ENCODE measurements at regions not wholly inside any gene's neighbourhood (a gene's known extent, or its start where the extent isn't known, plus 50 kb on each side); places are given as distances from the start of the nearest gene placed in this dataset.

DNA sequence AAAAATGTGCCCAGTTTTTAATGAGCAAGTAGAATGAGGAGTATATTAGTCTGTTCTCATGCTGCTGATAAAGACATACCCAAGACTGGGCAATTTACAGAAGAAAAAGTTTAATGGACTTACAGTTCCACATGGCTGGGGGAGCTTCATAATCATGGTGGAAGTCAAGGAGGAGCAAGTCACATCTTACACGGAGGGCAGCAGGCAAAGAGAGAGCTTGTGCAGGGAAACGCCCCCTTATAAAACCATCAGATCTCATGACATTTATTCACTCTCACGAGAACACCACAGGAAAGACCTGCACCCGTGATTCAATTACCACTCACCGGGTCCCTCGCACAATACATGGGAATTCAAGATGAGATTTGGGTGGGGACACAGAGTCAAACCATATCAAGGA is 111.7 kb upstream of the CNTN6 start:
- DNase-seq (ENCODE audit: low spot score), result no peak

DNA sequence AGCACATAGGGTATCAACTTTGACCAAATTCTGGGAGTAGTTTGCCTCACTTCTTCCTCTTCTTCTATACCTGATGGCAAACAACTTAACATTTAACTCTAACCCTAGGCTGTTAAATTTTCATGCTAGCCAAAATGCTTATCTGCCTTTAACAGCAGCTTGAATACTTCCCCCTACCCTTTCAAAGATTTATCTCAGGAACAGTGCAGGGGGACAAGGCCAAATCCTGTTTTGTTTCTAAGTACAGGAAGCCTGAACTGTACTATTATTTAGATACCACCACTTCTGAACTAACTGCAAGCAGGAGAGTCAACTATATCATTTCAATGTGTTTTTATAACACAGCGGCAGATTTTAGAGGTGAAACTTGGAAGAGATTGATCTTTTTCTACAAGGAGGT is 104.0 kb upstream of the CNTN6 start:
- in situ Hi-C loops (cut with HindIII; ENCODE audit: low sequenced_read_pairs), result no loop called here
- DNase-seq (ENCODE audit: low spot score), result no peak

More for the DNA sequence above, 111.7 kb upstream of the CNTN6 start:
- in situ Hi-C loops (cut with HindIII; ENCODE audit: low sequenced_read_pairs), result no loop called here

DNA sequence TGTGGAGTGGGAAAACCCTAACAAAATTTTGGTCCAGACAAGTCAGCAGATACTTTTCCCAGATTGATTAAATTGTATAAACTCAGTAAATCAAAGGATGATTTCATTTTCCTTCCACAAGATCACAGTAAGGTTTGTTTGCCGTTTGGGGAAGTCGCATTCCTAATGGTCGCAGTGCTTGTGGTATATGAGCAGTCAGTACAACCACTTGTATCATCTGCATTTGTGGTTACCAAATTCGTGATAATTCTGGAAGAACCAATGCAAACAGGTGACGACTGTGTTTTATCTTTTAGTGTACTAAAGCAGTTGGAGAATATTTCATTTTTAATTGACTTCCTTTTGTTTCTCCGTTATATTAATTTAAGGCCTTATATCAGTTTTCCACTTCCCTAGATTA is 100.0 kb upstream of the CNTN6 start:
- DNase-seq (ENCODE audit: low spot score), result no peak
- in situ Hi-C loops (cut with HindIII; ENCODE audit: low sequenced_read_pairs), result no loop called here

DNA sequence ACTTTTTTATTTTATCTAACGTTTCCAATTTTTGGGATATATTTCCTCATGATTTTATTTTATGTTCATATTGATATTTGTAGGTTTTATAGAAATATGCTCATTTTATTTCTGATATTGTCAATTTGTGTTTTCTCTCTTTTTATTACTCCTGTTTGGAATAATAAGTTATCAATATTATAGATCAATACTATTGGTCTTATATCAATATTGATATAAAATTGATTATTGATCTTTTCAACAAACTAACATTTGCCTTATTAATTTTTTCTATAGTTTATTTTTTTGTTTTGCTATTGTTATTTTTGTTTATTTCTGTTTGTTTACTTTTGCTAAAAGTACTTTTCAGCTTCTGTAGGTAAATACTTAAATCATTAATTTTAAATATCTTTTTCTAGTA is 90.8 kb upstream of the CNTN6 start:
- in situ Hi-C loops (cut with HindIII; ENCODE audit: low sequenced_read_pairs), result no loop called here
- no peak for DNase-seq (ENCODE audit: low spot score)

DNA sequence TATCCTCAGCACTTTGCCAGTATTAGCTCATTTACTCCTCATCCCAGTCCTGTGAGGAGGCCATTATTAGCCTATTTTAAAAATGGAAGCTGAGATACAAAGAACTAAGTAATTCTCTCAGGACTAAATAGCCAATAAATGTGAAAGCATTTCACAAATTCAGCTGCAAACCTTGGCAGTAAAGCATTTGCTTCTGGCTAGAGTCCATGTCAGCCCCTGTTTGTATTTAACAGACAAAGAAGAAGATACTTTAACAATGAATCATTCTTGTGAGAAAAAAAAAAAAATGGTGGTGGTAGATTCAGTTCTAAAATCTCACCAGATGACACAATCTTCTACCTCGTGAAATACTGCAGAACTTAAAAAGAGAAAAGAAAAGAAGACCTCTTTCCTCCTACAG is 85.0 kb upstream of the CNTN6 start:
- no peak for DNase-seq (ENCODE audit: low spot score)
- in situ Hi-C loops (cut with HindIII; ENCODE audit: low sequenced_read_pairs), result no loop called here

DNA sequence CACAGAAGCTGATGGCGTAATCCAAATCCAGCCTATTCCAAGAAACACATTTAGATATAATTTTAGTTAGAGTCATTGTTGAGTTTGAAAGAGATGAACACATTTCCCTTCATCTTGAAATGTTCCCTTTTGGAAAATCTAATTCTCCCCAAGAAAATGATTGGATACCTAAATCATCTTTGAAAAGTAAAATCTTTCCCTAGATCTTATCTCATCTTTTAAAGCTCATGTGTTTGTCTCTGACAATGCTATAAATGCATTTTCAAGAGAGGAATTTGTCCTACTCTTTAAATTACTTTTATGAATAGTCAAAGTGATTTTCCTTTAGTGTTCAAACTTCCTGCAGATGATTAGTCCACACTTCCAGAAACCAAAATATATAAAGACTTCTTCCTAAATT is 82.6 kb upstream of the CNTN6 start:
- in situ Hi-C loops (cut with HindIII; ENCODE audit: low sequenced_read_pairs), result no loop called here
- no peak for DNase-seq (ENCODE audit: low spot score)

DNA sequence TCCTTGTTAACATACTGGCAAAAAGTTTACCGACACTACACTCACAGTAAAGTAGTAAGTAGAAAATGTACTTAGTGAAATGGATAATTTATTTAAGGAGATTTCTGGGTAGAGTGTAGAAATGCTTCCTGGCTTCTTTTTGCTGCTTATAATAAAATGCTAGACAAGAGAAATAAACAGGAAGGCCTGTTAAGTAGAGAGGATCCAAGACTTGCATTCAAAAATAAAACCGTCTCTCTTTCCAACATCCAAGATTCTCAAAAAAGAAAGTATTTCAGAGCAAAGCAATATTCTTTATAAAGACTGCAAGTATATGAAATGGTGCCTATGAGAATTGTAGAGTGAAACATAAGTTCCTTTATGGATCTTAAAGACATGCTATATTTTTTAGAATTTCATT is 77.0 kb upstream of the CNTN6 start:
- in situ Hi-C loops (cut with HindIII; ENCODE audit: low sequenced_read_pairs), result no loop called here
- DNase-seq (ENCODE audit: low spot score), result no peak

DNA sequence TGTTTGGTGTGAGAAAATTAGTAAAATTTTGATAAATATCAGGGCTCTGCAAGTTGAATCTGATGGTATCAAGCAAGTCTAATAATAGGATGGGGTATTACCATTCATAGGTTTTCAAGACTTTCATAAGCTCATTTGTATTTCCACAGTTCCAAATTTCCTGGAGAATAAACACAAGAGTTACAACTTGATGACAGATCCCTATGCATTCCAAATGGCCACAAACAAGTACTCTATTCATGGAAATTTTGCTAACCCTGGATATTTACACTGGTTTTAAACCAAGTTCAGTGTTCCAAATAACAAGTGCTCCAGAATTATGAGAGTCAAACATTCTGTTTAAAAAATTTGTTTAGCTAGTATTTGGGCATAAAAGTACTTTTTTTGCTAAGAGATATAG is 75.0 kb upstream of the CNTN6 start:
- DNase-seq (ENCODE audit: low spot score), result no peak
- in situ Hi-C loops (cut with HindIII; ENCODE audit: low sequenced_read_pairs), result no loop called here

DNA sequence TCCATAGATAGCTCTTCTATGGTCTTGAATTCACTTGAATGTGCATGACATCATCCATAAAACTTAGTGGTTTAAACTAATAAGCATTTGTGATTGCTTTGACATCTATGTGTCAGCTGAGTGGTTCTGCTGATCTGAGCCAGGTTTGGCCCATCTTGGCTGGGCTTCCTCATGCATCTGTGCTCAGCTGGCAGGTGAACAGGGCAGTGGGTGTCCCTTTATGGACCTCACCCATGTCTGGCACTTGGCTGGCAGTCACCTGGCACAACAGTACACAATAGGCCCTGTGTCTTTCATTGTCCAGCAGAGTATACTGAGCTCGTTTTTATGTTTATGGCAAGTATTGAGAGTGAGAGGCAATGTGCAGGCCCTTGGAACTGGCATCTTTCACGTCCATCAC is 73.7 kb upstream of the CNTN6 start:
- in situ Hi-C loops (cut with HindIII; ENCODE audit: low sequenced_read_pairs), result no loop called here
- no peak for DNase-seq (ENCODE audit: low spot score)

DNA sequence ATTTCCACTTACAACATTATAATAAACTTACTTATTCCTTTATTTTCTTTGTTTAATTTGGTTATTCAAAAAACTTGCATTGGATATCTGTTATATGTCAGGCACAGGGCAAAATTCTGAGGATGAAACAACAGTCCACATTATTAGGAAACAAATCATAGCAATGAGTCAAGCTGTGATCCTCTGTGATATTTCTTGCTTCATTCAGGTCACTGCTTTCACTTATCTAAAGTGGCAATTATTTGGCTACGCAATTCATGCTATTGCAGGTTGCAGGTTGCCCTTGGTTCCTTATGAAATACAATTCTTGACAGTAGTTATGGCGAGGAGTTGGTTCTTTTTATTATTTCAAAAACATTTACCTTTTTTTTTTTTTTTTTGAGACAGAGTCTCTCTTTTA is 66.4 kb upstream of the CNTN6 start:
- peak; percentile 86 for DNase-seq (ENCODE audit: low spot score)
- in situ Hi-C loops (cut with HindIII; ENCODE audit: low sequenced_read_pairs), result no loop called here

DNA sequence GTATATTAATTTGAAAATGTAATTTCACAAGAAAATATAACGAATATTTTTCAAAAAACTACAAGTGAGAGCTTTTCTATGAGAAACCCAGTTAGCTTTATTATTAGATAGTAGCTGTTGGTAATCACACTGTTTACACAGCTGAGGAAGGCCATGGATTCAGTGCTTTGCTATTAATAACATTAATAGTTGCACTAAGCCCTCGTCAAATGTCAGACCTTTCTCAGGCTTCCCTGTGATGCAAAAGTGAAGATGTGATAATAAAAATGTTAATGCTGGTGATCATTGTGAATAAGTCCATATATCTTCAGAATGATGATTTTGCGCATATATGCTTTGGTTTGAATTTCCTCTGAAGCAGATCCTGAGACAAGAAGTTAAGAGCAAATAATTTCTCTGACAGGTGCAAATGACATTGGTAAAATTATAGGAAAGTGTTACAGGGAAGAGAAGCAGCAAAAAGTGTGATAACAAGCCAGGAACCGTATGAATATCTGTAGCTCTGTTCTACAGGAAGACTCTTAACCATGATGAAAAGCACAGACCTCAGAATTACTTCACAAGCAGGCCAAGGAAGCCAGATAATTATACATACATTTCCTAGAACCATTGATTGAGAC is 56.5 kb upstream of the CNTN6 start:
- DNase-seq (ENCODE audit: low spot score), result no peak
- in situ Hi-C loops (cut with HindIII; ENCODE audit: low sequenced_read_pairs), result no loop called here

DNA sequence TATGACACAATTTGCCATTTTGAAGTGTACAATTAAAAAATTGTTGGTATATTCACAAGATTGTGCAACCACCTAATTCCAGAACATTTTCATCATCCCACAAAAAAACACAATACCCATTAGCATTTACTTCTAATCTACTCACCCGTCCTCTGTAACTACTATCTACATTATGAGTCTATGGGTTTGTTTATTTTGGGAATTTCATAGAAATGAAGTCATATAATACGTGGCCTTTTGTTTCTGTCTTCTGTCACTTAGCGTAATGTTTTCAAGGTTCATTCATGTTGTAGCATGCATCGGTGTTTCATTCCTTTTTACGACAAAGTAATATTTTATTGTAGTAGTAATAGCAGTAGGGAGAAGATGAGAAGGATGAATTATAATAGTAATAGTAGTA is 55.2 kb upstream of the CNTN6 start:
- no peak for DNase-seq (ENCODE audit: low spot score)
- in situ Hi-C loops (cut with HindIII; ENCODE audit: low sequenced_read_pairs), result no loop called here

Data from G401 (cell line).